ENCODE measurements at regions not wholly inside any gene's neighbourhood (a gene's known extent, or its start where the extent isn't known, plus 50 kb on each side); places are given as distances from the start of the nearest gene placed in this dataset.
"Not testable (repeated sequence)": the region's sequence is repeated elsewhere in the genome, so short reads cannot be mapped to it uniquely, and the experiment has no call there.

DNA sequence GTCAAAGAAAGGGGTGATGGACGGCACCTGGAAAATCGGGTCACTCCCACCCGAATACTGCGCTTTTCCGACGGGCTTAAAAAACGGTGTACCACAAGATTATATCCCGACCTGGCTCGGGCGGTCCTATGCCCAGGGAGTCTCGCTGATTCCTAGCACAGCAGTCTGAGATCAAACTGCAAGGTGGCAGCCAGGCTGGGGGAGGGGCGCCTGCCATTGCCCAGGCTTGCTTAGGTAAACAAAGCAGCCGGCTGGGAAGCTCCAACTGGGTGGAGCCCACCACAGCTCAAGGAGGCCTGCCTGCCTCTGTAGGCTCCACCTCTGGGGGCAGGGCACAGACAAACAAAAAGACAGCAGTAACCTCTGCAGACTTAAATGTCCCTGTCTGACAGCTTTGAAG is 413.8 kb upstream of the CTSO start:
- TF ChIP-seq CTCF (conservative IDR thresholded peaks at IDR 0.05; ENCODE audit: low read depth, low read length); SMC3 (IDR thresholded peaks at IDR 0.05; ENCODE audit: low read depth, low read length); NFE2L2 (IDR thresholded peaks at IDR 0.05; ENCODE audit: low read depth, low read length); POLR2A (IDR thresholded peaks at IDR 0.05; ENCODE audit: low read depth, low read length); MAZ (IDR thresholded peaks at IDR 0.05; ENCODE audit: borderline replicate concordance, low read depth, low read length); CEBPB (IDR thresholded peaks at IDR 0.05; ENCODE audit: low read depth, low read length); FOS (IDR thresholded peaks at IDR 0.05; ENCODE audit: low read depth, low read length); RCOR1 (IDR thresholded peaks at IDR 0.05; ENCODE audit: insufficient replicate concordance, low read length); ELK1 (IDR thresholded peaks at IDR 0.05; ENCODE audit: borderline replicate concordance, low read depth, low read length); RAD21 (IDR thresholded peaks at IDR 0.05; ENCODE audit: low read length); MXI1 (IDR thresholded peaks at IDR 0.05; ENCODE audit: borderline replicate concordance, low read depth, low read length): not testable (repeated sequence)
